ENCODE measurements at regions not wholly inside any gene's neighbourhood (a gene's known extent, or its start where the extent isn't known, plus 50 kb on each side); places are given as distances from the start of the nearest gene placed in this dataset.

- in situ Hi-C loops (cut with HindIII; ENCODE audit: low pct_unique_long_range_greater_than_20kb, low sequenced_read_pairs) (no loop called here), intact Hi-C loops (cut with micrococcal nuclease; ENCODE audit: unreplicated experiment) (no loop called here)
- POLR2A ChIA-PET = no interaction called here
- no peaks in the 10 kb centered on the region for H3K36me3 ChIP-seq (ENCODE audit: control insufficient read depth, insufficient read depth, low read length)
- H3K27ac ChIP-seq (ENCODE audit: low read length) = no peak overlapping the region
- H3K9me3 ChIP-seq (ENCODE audit: control insufficient read depth, insufficient read depth, low read depth, low read length) = no peaks in the 10 kb centered on the region
- no TSS peak for BruUV-seq (replicated peaks)
- CTCF ChIA-PET = no interaction called here
- H3K27me3 ChIP-seq (ENCODE audit: control insufficient read depth, insufficient read depth, low read length) = no peaks in the 10 kb centered on the region
- TF ChIP-seq, protein P1, sequence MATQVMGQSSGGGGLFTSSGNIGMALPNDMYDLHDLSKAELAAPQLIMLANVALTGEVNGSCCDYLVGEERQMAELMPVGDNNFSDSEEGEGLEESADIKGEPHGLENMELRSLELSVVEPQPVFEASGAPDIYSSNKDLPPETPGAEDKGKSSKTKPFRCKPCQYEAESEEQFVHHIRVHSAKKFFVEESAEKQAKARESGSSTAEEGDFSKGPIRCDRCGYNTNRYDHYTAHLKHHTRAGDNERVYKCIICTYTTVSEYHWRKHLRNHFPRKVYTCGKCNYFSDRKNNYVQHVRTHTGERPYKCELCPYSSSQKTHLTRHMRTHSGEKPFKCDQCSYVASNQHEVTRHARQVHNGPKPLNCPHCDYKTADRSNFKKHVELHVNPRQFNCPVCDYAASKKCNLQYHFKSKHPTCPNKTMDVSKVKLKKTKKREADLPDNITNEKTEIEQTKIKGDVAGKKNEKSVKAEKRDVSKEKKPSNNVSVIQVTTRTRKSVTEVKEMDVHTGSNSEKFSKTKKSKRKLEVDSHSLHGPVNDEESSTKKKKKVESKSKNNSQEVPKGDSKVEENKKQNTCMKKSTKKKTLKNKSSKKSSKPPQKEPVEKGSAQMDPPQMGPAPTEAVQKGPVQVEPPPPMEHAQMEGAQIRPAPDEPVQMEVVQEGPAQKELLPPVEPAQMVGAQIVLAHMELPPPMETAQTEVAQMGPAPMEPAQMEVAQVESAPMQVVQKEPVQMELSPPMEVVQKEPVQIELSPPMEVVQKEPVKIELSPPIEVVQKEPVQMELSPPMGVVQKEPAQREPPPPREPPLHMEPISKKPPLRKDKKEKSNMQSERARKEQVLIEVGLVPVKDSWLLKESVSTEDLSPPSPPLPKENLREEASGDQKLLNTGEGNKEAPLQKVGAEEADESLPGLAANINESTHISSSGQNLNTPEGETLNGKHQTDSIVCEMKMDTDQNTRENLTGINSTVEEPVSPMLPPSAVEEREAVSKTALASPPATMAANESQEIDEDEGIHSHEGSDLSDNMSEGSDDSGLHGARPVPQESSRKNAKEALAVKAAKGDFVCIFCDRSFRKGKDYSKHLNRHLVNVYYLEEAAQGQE (IDR thresholded peaks at IDR 0.05; ENCODE audit: insufficient read depth in 1 of 2, low read depth in 2 of 2, low read length in 1 of 2) = no peak
- TF ChIP-seq TCF7L2 (IDR thresholded peaks at IDR 0.05; ENCODE audit: low read depth, low read length) = no peak
- no peak for TF ChIP-seq SIN3A (IDR thresholded peaks at IDR 0.05; ENCODE audit: borderline replicate concordance, insufficient read depth, low read depth, low read length)
- TF ChIP-seq CTCF (IDR thresholded peaks at IDR 0.05) = no peak
- no peak for TF ChIP-seq POLR2AphosphoS5 (IDR thresholded peaks at IDR 0.05; ENCODE audit: low read depth, low read length)
- no peak overlapping the region for H3K4me3 ChIP-seq (ENCODE audit: low read depth in 2 of 2, low read length in 2 of 2)
- DNase-seq (ENCODE audit: low read depth, low spot score) (no peak), ATAC-seq (no peak)
- no peaks in the 10 kb centered on the region for H3K4me1 ChIP-seq (ENCODE audit: control insufficient read depth, insufficient read depth, low read length)
These were observed 564.5 kb downstream of the TRAM1L1 start for GRCh38 chr4:116520886-116521285.

DNA sequence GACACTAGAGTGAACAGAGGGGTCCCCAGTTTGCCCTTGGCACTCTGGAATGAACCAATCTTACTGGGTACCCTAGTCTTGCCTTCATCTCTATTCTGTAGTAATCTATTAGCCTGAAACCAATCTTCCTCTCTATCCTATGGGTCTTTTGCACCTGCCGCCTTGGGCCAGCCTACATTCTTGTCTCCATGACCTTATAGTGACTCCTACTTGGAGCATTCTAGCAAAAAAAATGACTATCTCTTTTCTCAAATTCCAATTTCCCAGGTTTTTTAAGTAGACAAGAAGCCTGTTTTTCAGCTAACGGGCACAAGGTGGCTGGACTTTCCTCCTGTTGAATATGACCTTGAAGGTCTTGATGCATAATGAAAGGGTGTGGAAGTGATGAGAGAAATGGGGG is 568.7 kb downstream of the TRAM1L1 start:
- DNase-seq (ENCODE audit: low read depth, low spot score) (no peak), ATAC-seq (no peak)
- no peak overlapping the region for H3K4me3 ChIP-seq (ENCODE audit: low read depth in 2 of 2, low read length in 2 of 2)
- H3K36me3 ChIP-seq (ENCODE audit: control insufficient read depth, insufficient read depth, low read length) = no peaks in the 10 kb centered on the region
- no peaks in the 10 kb centered on the region for H3K4me1 ChIP-seq (ENCODE audit: control insufficient read depth, insufficient read depth, low read length)
- no peaks in the 10 kb centered on the region for H3K27me3 ChIP-seq (ENCODE audit: control insufficient read depth, insufficient read depth, low read length)
- POLR2A ChIA-PET = no interaction called here
- no peak overlapping the region for H3K27ac ChIP-seq (ENCODE audit: low read length)
- TF ChIP-seq, protein P1 (IDR thresholded peaks at IDR 0.05; ENCODE audit: insufficient read depth in 1 of 2, low read depth in 2 of 2, low read length in 1 of 2) = no peak
- TF ChIP-seq CTCF (IDR thresholded peaks at IDR 0.05) = no peak
- TF ChIP-seq SIN3A (IDR thresholded peaks at IDR 0.05; ENCODE audit: borderline replicate concordance, insufficient read depth, low read depth, low read length) = no peak
- no peak for TF ChIP-seq TCF7L2 (IDR thresholded peaks at IDR 0.05; ENCODE audit: low read depth, low read length)
- no peak for TF ChIP-seq POLR2AphosphoS5 (IDR thresholded peaks at IDR 0.05; ENCODE audit: low read depth, low read length)
- CTCF ChIA-PET = no interaction called here
- BruUV-seq (replicated peaks) = no TSS peak
- H3K9me3 ChIP-seq (ENCODE audit: control insufficient read depth, insufficient read depth, low read depth, low read length) = no peaks in the 10 kb centered on the region
- in situ Hi-C loops (cut with HindIII; ENCODE audit: low pct_unique_long_range_greater_than_20kb, low sequenced_read_pairs) (no loop called here), intact Hi-C loops (cut with micrococcal nuclease; ENCODE audit: unreplicated experiment) (no loop called here)
